ENCODE measurements at regions not wholly inside any gene's neighbourhood (a gene's known extent, or its start where the extent isn't known, plus 50 kb on each side); places are given as distances from the start of the nearest gene placed in this dataset.

GRCh38 chr1:98034505-98034904 lies 113.7 kb upstream of the DPYD start:
- DNase-seq (ENCODE audit: low read depth): peak; percentile 80

- DNase-seq (ENCODE audit: low read depth): no peak
Measured at GRCh38 chr1:98032958-98033357, 112.1 kb upstream of the DPYD start.

GRCh38 chr1:98030976-98031375 lies 110.1 kb upstream of the DPYD start:
- no peak for DNase-seq (ENCODE audit: low read depth)

GRCh38 chr1:98030483-98030882 lies 109.6 kb upstream of the DPYD start:
- peak; percentile 85 for DNase-seq (ENCODE audit: low read depth)

GRCh38 chr1:98028800-98029199 lies 108.0 kb upstream of the DPYD start:
- DNase-seq (ENCODE audit: low read depth): peak; percentile 30

GRCh38 chr1:98027103-98027705 lies 106.4 kb upstream of the DPYD start:
- no peak for DNase-seq (ENCODE audit: low read depth)

GRCh38 chr1:98025858-98026257 lies 105.0 kb upstream of the DPYD start:
- no peak for DNase-seq (ENCODE audit: low read depth)

- no peak for DNase-seq (ENCODE audit: low read depth)
Measured at GRCh38 chr1:98021126-98021525, 100.3 kb upstream of the DPYD start.

- peak; percentile 43 for DNase-seq (ENCODE audit: low read depth)
Measured at GRCh38 chr1:98019747-98020146, 98.9 kb upstream of the DPYD start.

- DNase-seq (ENCODE audit: low read depth): no peak
Measured at GRCh38 chr1:98018074-98018473, 97.2 kb upstream of the DPYD start.

- DNase-seq (ENCODE audit: low read depth): no peak
Measured at GRCh38 chr1:98017184-98017583, 96.3 kb upstream of the DPYD start.

GRCh38 chr1:98008373-98008772 lies 87.5 kb upstream of the DPYD start:
- DNase-seq (ENCODE audit: low read depth): no peak

GRCh38 chr1:98005326-98006010 lies 84.6 kb upstream of the DPYD start:
- peak; percentile 57 for DNase-seq (ENCODE audit: low read depth)

GRCh38 chr1:98003442-98003841 lies 82.6 kb upstream of the DPYD start:
- DNase-seq (ENCODE audit: low read depth): no peak

- no peak for DNase-seq (ENCODE audit: low read depth)
Measured at GRCh38 chr1:98002288-98002687, 81.5 kb upstream of the DPYD start.

- peak; percentile 34 for DNase-seq (ENCODE audit: low read depth)
Measured at GRCh38 chr1:98001764-98002163, 80.9 kb upstream of the DPYD start.

GRCh38 chr1:97999320-97999719 lies 78.5 kb upstream of the DPYD start:
- DNase-seq (ENCODE audit: low read depth): peak; percentile 97

GRCh38 chr1:97996880-97997279 lies 76.0 kb upstream of the DPYD start:
- no peak for DNase-seq (ENCODE audit: low read depth)

GRCh38 chr1:97989094-97989680 lies 68.4 kb upstream of the DPYD start:
- peak; percentile 63 for DNase-seq (ENCODE audit: low read depth)

GRCh38 chr1:97986041-97987005 lies 65.5 kb upstream of the DPYD start:
- DNase-seq (ENCODE audit: low read depth): peak; percentile 56

- DNase-seq (ENCODE audit: low read depth): no peak
Measured at GRCh38 chr1:97983126-97983525, 62.3 kb upstream of the DPYD start.

- DNase-seq (ENCODE audit: low read depth): no peak
Measured at GRCh38 chr1:97980530-97980929, 59.7 kb upstream of the DPYD start.
